NCI-H510A (cell line): ENCODE measurements at regions not wholly inside any gene's neighbourhood (a gene's known extent, or its start where the extent isn't known, plus 50 kb on each side); places are given as distances from the start of the nearest gene placed in this dataset.
"Not testable (repeated sequence)": the region's sequence is repeated elsewhere in the genome, so short reads cannot be mapped to it uniquely, and the experiment has no call there.

Source experiments
- DNase-seq: peaks from one replicate; lab custom pipeline; 2025; lab: John Stamatoyannopoulos, UW

GRCh38 chr4:162469977-162470376 is 306.2 kb upstream of the FSTL5 start:
- no peak for DNase-seq

- DNase-seq, result not testable (repeated sequence)
Observed at GRCh38 chr4:162465356-162465755, 301.6 kb upstream of the FSTL5 start.

- DNase-seq, result no peak
Observed at GRCh38 chr4:162461952-162462351, 298.2 kb upstream of the FSTL5 start.

- DNase-seq, result no peak
Observed at GRCh38 chr4:162458051-162458450, 294.3 kb upstream of the FSTL5 start.

GRCh38 chr4:162457071-162457865 is 293.5 kb upstream of the FSTL5 start:
- DNase-seq, result no peak

- DNase-seq, result no peak
Observed at GRCh38 chr4:162456106-162456505, 292.3 kb upstream of the FSTL5 start.

GRCh38 chr4:162450531-162451035 is 286.8 kb upstream of the FSTL5 start:
- no peak for DNase-seq

- no peak for DNase-seq
Observed at GRCh38 chr4:162443510-162443909, 279.7 kb upstream of the FSTL5 start.

- no peak for DNase-seq
Observed at GRCh38 chr4:162442128-162442527, 278.3 kb upstream of the FSTL5 start.

- no peak for DNase-seq
Observed at GRCh38 chr4:162422312-162422711, 258.5 kb upstream of the FSTL5 start.

- no peak for DNase-seq
Observed at GRCh38 chr4:162410854-162411253, 247.1 kb upstream of the FSTL5 start.

GRCh38 chr4:162409048-162409447 is 245.2 kb upstream of the FSTL5 start:
- no peak for DNase-seq

GRCh38 chr4:162408309-162408708 is 244.5 kb upstream of the FSTL5 start:
- DNase-seq, result peak; percentile 9

GRCh38 chr4:162406637-162407365 is 243.0 kb upstream of the FSTL5 start:
- DNase-seq, result no peak

GRCh38 chr4:162403932-162404331 is 240.1 kb upstream of the FSTL5 start:
- DNase-seq, result no peak

- DNase-seq, result no peak
Observed at GRCh38 chr4:162403419-162403818, 239.6 kb upstream of the FSTL5 start.

- DNase-seq, result no peak
Observed at GRCh38 chr4:162401021-162401420, 237.2 kb upstream of the FSTL5 start.

GRCh38 chr4:162392946-162393345 is 229.1 kb upstream of the FSTL5 start:
- no peak for DNase-seq

- no peak for DNase-seq
Observed at GRCh38 chr4:162366146-162366545, 202.3 kb upstream of the FSTL5 start.

GRCh38 chr4:162364651-162365050 is 200.9 kb upstream of the FSTL5 start:
- no peak for DNase-seq

- DNase-seq, result no peak
Observed at GRCh38 chr4:162360369-162361149, 196.8 kb upstream of the FSTL5 start.

- DNase-seq, result no peak
Observed at GRCh38 chr4:162356181-162356580, 192.4 kb upstream of the FSTL5 start.
